ENCODE measurements at regions not wholly inside any gene's neighbourhood (a gene's known extent, or its start where the extent isn't known, plus 50 kb on each side); places are given as distances from the start of the nearest gene placed in this dataset.

- no peaks in the 10 kb centered on the region for H3K36me3 Mint-ChIP-seq
- peaks cover 13 to 19% of the 10 kb centered on the region in 2 donors for H3K27me3 Mint-ChIP-seq
- ATAC-seq (no peak), DNase-seq (ENCODE audit: low spot score) (no peak)
- no peak overlapping the region for H3K27ac Mint-ChIP-seq
- H3K9me3 Mint-ChIP-seq = no peaks in the 10 kb centered on the region
- H3K4me1 Mint-ChIP-seq (ENCODE audit: low read depth in 2 of 2) = no peaks in the 10 kb centered on the region
- no peak overlapping the region for H3K4me3 Mint-ChIP-seq
These were observed 96.5 kb downstream of the ZNF621 start for GRCh38 chr3:40621252-40621651.

- Mint-ChIP-seq H3K27me3 (peaks cover 5 to 6% of the 10 kb centered on the region in 2 donors), H3K4me3 (no peak overlapping the region), H3K27ac (no peak overlapping the region), H3K4me1 (ENCODE audit: low read depth in 2 of 2) (no peaks in the 10 kb centered on the region), H3K9me3 (peaks cover 1% of the 10 kb centered on the region), H3K36me3 (no peaks in the 10 kb centered on the region)
- ATAC-seq (peak; percentile 74 to 87), DNase-seq (ENCODE audit: low spot score) (no peak)
These were observed 98.8 kb downstream of the ZNF621 start for GRCh38 chr3:40623567-40623966.

GRCh38 chr3:40624189-40624769, 99.5 kb downstream of the ZNF621 start:
- no peak for DNase-seq (ENCODE audit: low spot score)
- Mint-ChIP-seq H3K9me3 (peaks cover 4% of the 10 kb centered on the region), H3K27ac (no peak overlapping the region), H3K36me3 (no peaks in the 10 kb centered on the region), H3K4me3 (no peak overlapping the region), H3K27me3 (peaks cover 5 to 6% of the 10 kb centered on the region in 2 donors), H3K4me1 (ENCODE audit: low read depth in 2 of 2) (no peaks in the 10 kb centered on the region)
- no peak for ATAC-seq

- DNase-seq (ENCODE audit: low spot score) = no peak
- Mint-ChIP-seq H3K27me3 (peaks cover 3 to 9% of the 10 kb centered on the region in 2 donors), H3K4me3 (no peak overlapping the region), H3K9me3 (peaks cover 10% of the 10 kb centered on the region), H3K27ac (no peak overlapping the region), H3K4me1 (ENCODE audit: low read depth in 2 of 2) (no peaks in the 10 kb centered on the region), H3K36me3 (peaks cover 2% of the 10 kb centered on the region)
- ATAC-seq = no peak
These were observed 102.3 kb downstream of the ZNF621 start for GRCh38 chr3:40627095-40627494.

GRCh38 chr3:40628984-40629383, 104.2 kb downstream of the ZNF621 start:
- no peak overlapping the region for H3K4me3 Mint-ChIP-seq
- H3K27ac Mint-ChIP-seq = no peak overlapping the region
- DNase-seq (ENCODE audit: low spot score) = no peak
- no peak for ATAC-seq
- H3K4me1 Mint-ChIP-seq (ENCODE audit: low read depth in 2 of 2) = no peaks in the 10 kb centered on the region
- peaks cover 12% of the 10 kb centered on the region for H3K36me3 Mint-ChIP-seq
- peaks cover 10% of the 10 kb centered on the region for H3K9me3 Mint-ChIP-seq
- H3K27me3 Mint-ChIP-seq = peaks cover 12 to 14% of the 10 kb centered on the region in 2 donors

- Mint-ChIP-seq H3K4me1 (ENCODE audit: low read depth in 2 of 2) (no peaks in the 10 kb centered on the region), H3K27ac (no peak overlapping the region), H3K9me3 (peaks cover 13% of the 10 kb centered on the region), H3K36me3 (peaks cover 20% of the 10 kb centered on the region), H3K27me3 (peaks cover 16 to 18% of the 10 kb centered on the region in 2 donors), H3K4me3 (no peak overlapping the region)
- DNase-seq (ENCODE audit: low spot score) = no peak
- ATAC-seq = no peak
These were observed 106.7 kb downstream of the ZNF621 start for GRCh38 chr3:40631341-40631995.

- H3K27me3 Mint-ChIP-seq = peaks cover 2 to 8% of the 10 kb centered on the region in 2 donors
- peak in 1 of 2 donors; percentile 48 for ATAC-seq
- H3K36me3 Mint-ChIP-seq = peaks cover 10% of the 10 kb centered on the region
- H3K4me3 Mint-ChIP-seq = no peak overlapping the region
- peaks cover 3% of the 10 kb centered on the region for H3K9me3 Mint-ChIP-seq
- no peak for DNase-seq (ENCODE audit: low spot score)
- no peak overlapping the region for H3K27ac Mint-ChIP-seq
- no peaks in the 10 kb centered on the region for H3K4me1 Mint-ChIP-seq (ENCODE audit: low read depth in 2 of 2)
These were observed 113.1 kb downstream of the ZNF621 start for GRCh38 chr3:40637906-40638305.

GRCh38 chr3:40639006-40639405, 114.2 kb downstream of the ZNF621 start:
- Mint-ChIP-seq H3K27ac (no peak overlapping the region), H3K4me1 (ENCODE audit: low read depth in 2 of 2) (no peaks in the 10 kb centered on the region), H3K4me3 (no peak overlapping the region), H3K36me3 (peaks cover 8% of the 10 kb centered on the region), H3K9me3 (peaks cover 3% of the 10 kb centered on the region), H3K27me3 (peaks cover 5 to 16% of the 10 kb centered on the region in 2 donors)
- DNase-seq (ENCODE audit: low spot score) (no peak), ATAC-seq (no peak)

GRCh38 chr3:40642812-40643211, 118.1 kb downstream of the ZNF621 start:
- Mint-ChIP-seq H3K4me3 (no peak overlapping the region), H3K27ac (no peak overlapping the region), H3K9me3 (no peaks in the 10 kb centered on the region), H3K27me3 (peaks cover 7 to 22% of the 10 kb centered on the region in 2 donors), H3K36me3 (no peaks in the 10 kb centered on the region), H3K4me1 (ENCODE audit: low read depth in 2 of 2) (no peaks in the 10 kb centered on the region)
- DNase-seq (ENCODE audit: low spot score) = no peak
- no peak for ATAC-seq

- no peak overlapping the region for H3K27ac Mint-ChIP-seq
- H3K4me1 Mint-ChIP-seq (ENCODE audit: low read depth in 2 of 2) = no peaks in the 10 kb centered on the region
- H3K36me3 Mint-ChIP-seq = no peaks in the 10 kb centered on the region
- H3K27me3 Mint-ChIP-seq = peaks cover 9 to 28% of the 10 kb centered on the region in 2 donors
- DNase-seq (ENCODE audit: low spot score) = no peak
- H3K4me3 Mint-ChIP-seq = no peak overlapping the region
- no peaks in the 10 kb centered on the region for H3K9me3 Mint-ChIP-seq
- no peak for ATAC-seq
These were observed 121.1 kb downstream of the ZNF621 start for GRCh38 chr3:40645883-40646282.

- Mint-ChIP-seq H3K27me3 (peaks cover 4 to 15% of the 10 kb centered on the region in 2 donors), H3K4me1 (ENCODE audit: low read depth in 2 of 2) (no peaks in the 10 kb centered on the region), H3K27ac (no peak overlapping the region), H3K4me3 (no peak overlapping the region), H3K9me3 (no peaks in the 10 kb centered on the region), H3K36me3 (no peaks in the 10 kb centered on the region)
- no peak for DNase-seq (ENCODE audit: low spot score)
- no peak for ATAC-seq
These were observed 124.6 kb downstream of the ZNF621 start for GRCh38 chr3:40649346-40649745.

- H3K4me3 Mint-ChIP-seq = no peak overlapping the region
- DNase-seq (ENCODE audit: low spot score) (no peak), ATAC-seq (no peak)
- no peak overlapping the region for H3K27ac Mint-ChIP-seq
- H3K27me3 Mint-ChIP-seq = peaks cover 4 to 7% of the 10 kb centered on the region in 2 donors
- H3K4me1 Mint-ChIP-seq (ENCODE audit: low read depth in 2 of 2) = no peaks in the 10 kb centered on the region
- peaks cover 2% of the 10 kb centered on the region for H3K9me3 Mint-ChIP-seq
- H3K36me3 Mint-ChIP-seq = no peaks in the 10 kb centered on the region
These were observed 127.3 kb downstream of the ZNF621 start for GRCh38 chr3:40652072-40652471.

GRCh38 chr3:40653001-40653400, 128.2 kb downstream of the ZNF621 start:
- Mint-ChIP-seq H3K4me1 (ENCODE audit: low read depth in 2 of 2) (no peaks in the 10 kb centered on the region), H3K27ac (no peak overlapping the region), H3K36me3 (peaks cover 3% of the 10 kb centered on the region), H3K27me3 (peaks cover 8 to 10% of the 10 kb centered on the region in 2 donors), H3K9me3 (peaks cover 5% of the 10 kb centered on the region), H3K4me3 (no peak overlapping the region)
- ATAC-seq (no peak), DNase-seq (ENCODE audit: low spot score) (no peak)

- Mint-ChIP-seq H3K4me1 (ENCODE audit: low read depth in 2 of 2) (no peaks in the 10 kb centered on the region), H3K27ac (no peak overlapping the region), H3K4me3 (no peak overlapping the region), H3K9me3 (peaks cover 9% of the 10 kb centered on the region), H3K27me3 (peaks cover 8 to 15% of the 10 kb centered on the region in 2 donors), H3K36me3 (peaks cover 4% of the 10 kb centered on the region)
- DNase-seq (ENCODE audit: low spot score) (no peak), ATAC-seq (no peak)
These were observed 129.1 kb downstream of the ZNF621 start for GRCh38 chr3:40653878-40654277.

Measured in natural killer cell treated with Interleukin-12 subunit alpha and Interleukin-12 subunit beta and Interleukin-15 and Interleukin-18, amount 100 ng/mL, for 72 hours (primary cell).